ENCODE measurements at regions not wholly inside any gene's neighbourhood (a gene's known extent, or its start where the extent isn't known, plus 50 kb on each side); places are given as distances from the start of the nearest gene placed in this dataset.

DNA sequence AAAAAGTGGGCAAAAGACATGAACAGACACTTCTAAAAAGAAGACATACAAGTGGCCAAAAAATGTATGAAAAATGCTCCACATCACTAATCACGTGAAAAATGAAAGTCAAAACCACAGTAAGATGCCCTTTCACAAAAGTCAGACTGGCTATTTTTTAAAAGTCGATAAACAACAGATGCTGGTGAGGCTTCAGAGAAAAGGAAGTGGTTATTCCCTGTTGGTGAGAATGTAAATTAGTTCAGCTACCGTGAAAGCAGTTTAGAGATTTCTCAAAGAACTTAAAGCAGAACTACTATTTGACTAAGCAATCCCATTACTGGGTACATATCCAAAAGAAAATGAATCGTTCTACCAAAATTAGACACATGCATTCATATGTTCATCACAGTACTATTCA, 237.0 kb downstream of the KIF21A start (continued):
- TF ChIP-seq, protein P1, sequence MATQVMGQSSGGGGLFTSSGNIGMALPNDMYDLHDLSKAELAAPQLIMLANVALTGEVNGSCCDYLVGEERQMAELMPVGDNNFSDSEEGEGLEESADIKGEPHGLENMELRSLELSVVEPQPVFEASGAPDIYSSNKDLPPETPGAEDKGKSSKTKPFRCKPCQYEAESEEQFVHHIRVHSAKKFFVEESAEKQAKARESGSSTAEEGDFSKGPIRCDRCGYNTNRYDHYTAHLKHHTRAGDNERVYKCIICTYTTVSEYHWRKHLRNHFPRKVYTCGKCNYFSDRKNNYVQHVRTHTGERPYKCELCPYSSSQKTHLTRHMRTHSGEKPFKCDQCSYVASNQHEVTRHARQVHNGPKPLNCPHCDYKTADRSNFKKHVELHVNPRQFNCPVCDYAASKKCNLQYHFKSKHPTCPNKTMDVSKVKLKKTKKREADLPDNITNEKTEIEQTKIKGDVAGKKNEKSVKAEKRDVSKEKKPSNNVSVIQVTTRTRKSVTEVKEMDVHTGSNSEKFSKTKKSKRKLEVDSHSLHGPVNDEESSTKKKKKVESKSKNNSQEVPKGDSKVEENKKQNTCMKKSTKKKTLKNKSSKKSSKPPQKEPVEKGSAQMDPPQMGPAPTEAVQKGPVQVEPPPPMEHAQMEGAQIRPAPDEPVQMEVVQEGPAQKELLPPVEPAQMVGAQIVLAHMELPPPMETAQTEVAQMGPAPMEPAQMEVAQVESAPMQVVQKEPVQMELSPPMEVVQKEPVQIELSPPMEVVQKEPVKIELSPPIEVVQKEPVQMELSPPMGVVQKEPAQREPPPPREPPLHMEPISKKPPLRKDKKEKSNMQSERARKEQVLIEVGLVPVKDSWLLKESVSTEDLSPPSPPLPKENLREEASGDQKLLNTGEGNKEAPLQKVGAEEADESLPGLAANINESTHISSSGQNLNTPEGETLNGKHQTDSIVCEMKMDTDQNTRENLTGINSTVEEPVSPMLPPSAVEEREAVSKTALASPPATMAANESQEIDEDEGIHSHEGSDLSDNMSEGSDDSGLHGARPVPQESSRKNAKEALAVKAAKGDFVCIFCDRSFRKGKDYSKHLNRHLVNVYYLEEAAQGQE (IDR thresholded peaks at IDR 0.05; ENCODE audit: low read depth), result no peak
- TF ChIP-seq TCF7L2 (IDR thresholded peaks at IDR 0.05; ENCODE audit: borderline replicate concordance, extremely low read depth, insufficient read depth, insufficient read length) (no peak), SIN3A (IDR thresholded peaks at IDR 0.05; ENCODE audit: low read depth) (no peak)

DNA sequence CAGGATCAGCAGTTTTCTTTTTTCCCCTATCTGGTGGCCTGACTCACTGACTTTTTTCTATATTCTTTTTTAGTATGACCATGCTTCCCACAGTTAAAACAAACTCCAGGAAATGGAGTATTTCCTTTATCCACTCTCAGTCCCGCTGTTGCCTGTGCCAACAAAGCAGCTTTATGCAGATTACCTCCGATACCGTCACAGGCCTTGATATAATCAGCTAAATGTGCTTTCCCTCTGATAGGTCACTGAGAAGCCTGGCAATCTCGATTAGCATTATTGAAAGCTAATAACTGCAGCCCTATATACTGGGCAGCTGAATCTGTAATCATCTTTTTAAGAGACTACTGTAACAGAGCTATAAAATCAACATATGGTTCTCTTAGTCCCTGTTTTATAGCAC, 243.6 kb downstream of the KIF21A start:
- no peaks in the 10 kb centered on the region for H3K36me3 ChIP-seq (ENCODE audit: control insufficient read depth in 1 of 2, insufficient read depth in 2 of 2, low read length in 2 of 2)
- ChIA-PET POLR2A (no interaction called here), CTCF (no interaction called here), RAD21 (ENCODE audit: low non-redundant PET in 1 of 2, low total read pairs in 2 of 2, uncharacterized antibody in 2 of 2, unreplicated experiment in 2 of 2) (no interaction called here)
- no peak for TF ChIP-seq YY1 (IDR thresholded peaks at IDR 0.05; ENCODE audit: extremely low read depth, insufficient replicate concordance, low read depth, low read length)
- TF ChIP-seq, protein P2, sequence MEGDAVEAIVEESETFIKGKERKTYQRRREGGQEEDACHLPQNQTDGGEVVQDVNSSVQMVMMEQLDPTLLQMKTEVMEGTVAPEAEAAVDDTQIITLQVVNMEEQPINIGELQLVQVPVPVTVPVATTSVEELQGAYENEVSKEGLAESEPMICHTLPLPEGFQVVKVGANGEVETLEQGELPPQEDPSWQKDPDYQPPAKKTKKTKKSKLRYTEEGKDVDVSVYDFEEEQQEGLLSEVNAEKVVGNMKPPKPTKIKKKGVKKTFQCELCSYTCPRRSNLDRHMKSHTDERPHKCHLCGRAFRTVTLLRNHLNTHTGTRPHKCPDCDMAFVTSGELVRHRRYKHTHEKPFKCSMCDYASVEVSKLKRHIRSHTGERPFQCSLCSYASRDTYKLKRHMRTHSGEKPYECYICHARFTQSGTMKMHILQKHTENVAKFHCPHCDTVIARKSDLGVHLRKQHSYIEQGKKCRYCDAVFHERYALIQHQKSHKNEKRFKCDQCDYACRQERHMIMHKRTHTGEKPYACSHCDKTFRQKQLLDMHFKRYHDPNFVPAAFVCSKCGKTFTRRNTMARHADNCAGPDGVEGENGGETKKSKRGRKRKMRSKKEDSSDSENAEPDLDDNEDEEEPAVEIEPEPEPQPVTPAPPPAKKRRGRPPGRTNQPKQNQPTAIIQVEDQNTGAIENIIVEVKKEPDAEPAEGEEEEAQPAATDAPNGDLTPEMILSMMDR (IDR thresholded peaks at IDR 0.05 in 2 of 3, conservative IDR thresholded peaks at IDR 0.05 in 1 of 3; ENCODE audit: borderline replicate concordance in 1 of 3, insufficient read depth in 1 of 3, low read depth in 2 of 3, low read length in 2 of 3), result no peak
- TF ChIP-seq JUND (IDR thresholded peaks at IDR 0.05), result no peak
- no peak for TF ChIP-seq EZH2phosphoT487 (IDR thresholded peaks at IDR 0.05; ENCODE audit: borderline replicate concordance)
- TF ChIP-seq SIN3A (IDR thresholded peaks at IDR 0.05; ENCODE audit: low read depth), result no peak
- no peak for TF ChIP-seq ZFX (IDR thresholded peaks at IDR 0.05)
- TF ChIP-seq CEBPB (IDR thresholded peaks at IDR 0.05; ENCODE audit: low read depth), result no peak
- TF ChIP-seq, protein P1 (IDR thresholded peaks at IDR 0.05; ENCODE audit: low read depth), result no peak
- H3K27ac ChIP-seq (ENCODE audit: low read depth, low read length), result no peak overlapping the region
- H4K20me1 ChIP-seq (ENCODE audit: insufficient read depth), result no peaks in the 10 kb centered on the region
- BruUV-seq (replicated peaks), result no TSS peak
- H3K4me2 ChIP-seq (ENCODE audit: low read length), result no peak overlapping the region
- no peak for ATAC-seq
- H3K4me1 ChIP-seq (ENCODE audit: control insufficient read depth in 1 of 2, insufficient read depth in 2 of 2, low read length in 2 of 2), result no peaks in the 10 kb centered on the region
- H3K4me3 ChIP-seq (replicated peaks in 1 of 2; ENCODE audit: low read depth in 1 of 2, low read length in 2 of 2), result no peak overlapping the region
- H3K9ac ChIP-seq (ENCODE audit: low read length), result no peak overlapping the region
- no peaks in the 10 kb centered on the region for H3K27me3 ChIP-seq (ENCODE audit: insufficient read depth, low read length)
- intact Hi-C loops (cut with micrococcal nuclease), result no loop called here
- DNase-seq (ENCODE audit: low read depth, low spot score), result no peak
- no peaks in the 10 kb centered on the region for H3K79me2 ChIP-seq (ENCODE audit: insufficient read depth, low read length)
- H3K9me2 ChIP-seq (ENCODE audit: insufficient read depth), result no peaks in the 10 kb centered on the region
- no peaks in the 10 kb centered on the region for H3K9me3 ChIP-seq (ENCODE audit: control insufficient read depth in 1 of 2, insufficient read depth in 1 of 2, low read depth in 1 of 2, low read length in 2 of 2)
- H2AFZ ChIP-seq (ENCODE audit: low read depth, low read length, poor library complexity, severe bottlenecking), result no peak overlapping the region
